GM18498 (cell line): ENCODE measurements at regions not wholly inside any gene's neighbourhood (a gene's known extent, or its start where the extent isn't known, plus 50 kb on each side); places are given as distances from the start of the nearest gene placed in this dataset.
A peak's percentile ranks its signal among the peaks of the same experiment; 100 is the strongest.

ENCODE experiments used
- ATAC-seq: cut with Tn5 transposase; IDR thresholded peaks from one replicate; pipeline ENCODE4 v1.9.1; 2021; ENCODE audit warnings: mild to moderate bottlenecking, moderate library complexity; ENCODE audit not compliant: unreplicated experiment

GRCh38 chr9:71590362-71590761 lies 178.0 kb downstream of the CEMIP2 start:
- no peak for ATAC-seq

GRCh38 chr9:71589612-71590011 lies 178.7 kb downstream of the CEMIP2 start:
- no peak for ATAC-seq

DNA sequence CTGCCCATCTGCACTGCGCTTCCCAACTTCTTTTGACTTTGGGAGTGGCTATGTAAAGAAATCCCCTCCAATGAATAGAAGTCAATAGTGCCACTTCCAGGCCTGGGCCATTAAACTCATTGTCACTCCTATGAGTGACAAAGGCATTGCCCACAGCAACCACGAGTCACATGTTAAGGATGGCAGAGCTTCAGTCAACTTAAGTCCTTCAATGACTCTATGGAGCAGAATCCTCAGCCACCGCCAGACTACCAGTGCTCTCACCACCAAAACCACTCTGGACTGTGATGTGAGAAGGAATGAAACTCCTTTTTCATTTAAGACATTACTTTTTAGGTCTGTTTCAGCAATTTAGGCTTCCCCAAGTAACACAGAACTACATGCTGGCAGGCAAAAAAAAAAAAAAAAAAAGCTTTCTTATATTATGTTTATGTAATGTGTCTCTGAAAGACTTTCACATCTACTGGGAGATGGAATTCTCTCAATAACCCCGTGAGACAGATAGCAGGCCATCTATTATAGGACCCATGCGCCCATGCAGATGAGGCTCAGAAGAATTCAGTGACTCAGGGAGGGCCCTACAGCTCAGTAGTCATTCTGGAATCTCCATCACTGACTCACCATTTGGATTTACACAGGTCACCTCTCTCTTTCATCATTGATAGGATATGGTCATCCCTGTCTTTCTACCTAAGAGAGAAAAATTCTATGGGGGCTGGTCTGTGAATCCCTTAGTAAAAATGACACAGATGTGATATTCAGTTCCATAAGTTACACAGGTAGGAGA lies 180.5 kb downstream of the CEMIP2 start:
- ATAC-seq = no peak

DNA sequence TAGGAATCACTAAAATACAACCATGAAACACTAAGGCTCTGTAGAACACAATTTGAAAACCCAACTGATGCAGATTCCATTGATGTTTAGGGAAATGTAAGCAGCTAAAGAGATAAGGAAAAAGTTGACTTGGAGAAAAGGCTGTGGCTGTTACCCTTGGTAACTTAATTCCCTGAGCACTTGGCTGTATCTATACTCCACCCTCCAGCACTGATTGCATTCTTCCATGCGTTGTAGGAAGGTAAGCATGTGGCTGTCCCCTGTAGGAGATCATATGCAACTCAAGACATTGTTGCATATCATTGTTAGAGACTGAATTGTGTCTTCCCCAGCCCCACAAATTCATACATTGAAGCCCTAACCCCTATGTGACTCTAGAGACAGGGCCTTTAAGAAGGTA lies 184.5 kb downstream of the CEMIP2 start:
- ATAC-seq = no peak

GRCh38 chr9:71582347-71582746 lies 186.0 kb downstream of the CEMIP2 start:
- no peak for ATAC-seq

GRCh38 chr9:71581101-71581500 lies 187.2 kb downstream of the CEMIP2 start:
- ATAC-seq = no peak

GRCh38 chr9:71571186-71571585 lies 197.1 kb downstream of the CEMIP2 start:
- ATAC-seq = no peak

DNA sequence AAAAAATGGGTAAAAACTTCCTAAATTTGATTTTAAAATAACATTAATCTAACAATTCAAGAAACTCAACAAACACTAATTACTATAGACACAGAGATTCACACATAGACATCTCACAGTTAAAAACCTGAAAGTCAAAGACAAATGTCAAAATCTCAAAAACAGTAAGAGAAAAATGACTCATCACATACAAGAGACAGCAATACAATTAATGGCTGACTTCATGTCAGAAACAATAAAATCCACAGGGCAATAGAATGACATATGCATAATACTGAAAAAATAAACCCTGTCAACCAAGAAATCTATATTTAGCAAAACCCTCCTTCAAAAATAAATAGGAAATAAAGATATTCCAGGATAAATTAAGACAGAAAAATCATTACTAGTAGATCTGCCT lies 200.4 kb downstream of the CEMIP2 start:
- no peak for ATAC-seq

GRCh38 chr9:71562140-71562539 lies 206.2 kb downstream of the CEMIP2 start:
- ATAC-seq = no peak

GRCh38 chr9:71557310-71557709 lies 211.0 kb downstream of the CEMIP2 start:
- no peak for ATAC-seq

DNA sequence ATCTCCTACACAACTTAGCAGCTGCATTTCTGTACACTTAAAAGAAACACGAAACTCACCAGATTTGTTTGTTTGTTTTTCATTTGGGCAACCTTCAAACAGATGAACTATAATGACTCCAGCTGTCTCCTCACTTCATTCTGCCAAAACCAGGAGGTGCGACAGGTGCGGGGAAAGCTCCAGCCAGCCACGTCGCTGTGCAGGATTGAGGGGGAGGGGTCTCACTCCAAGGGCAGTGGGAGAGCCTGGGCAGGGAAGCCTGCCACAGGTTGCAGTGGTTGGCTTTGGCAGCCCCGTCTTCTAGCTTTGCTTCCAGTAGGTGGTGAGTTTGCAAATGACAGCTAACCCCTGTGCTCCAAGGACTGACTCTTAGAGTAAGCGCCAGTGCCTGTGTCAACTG lies 215.8 kb downstream of the CEMIP2 start:
- no peak for ATAC-seq

- peak; percentile 96 for ATAC-seq
Observed at GRCh38 chr9:71549023-71549422, 219.3 kb downstream of the CEMIP2 start.

- no peak for ATAC-seq
Observed at GRCh38 chr9:71544464-71544863, 223.8 kb downstream of the CEMIP2 start.

- ATAC-seq = no peak
Observed at GRCh38 chr9:71541436-71541835, 226.9 kb downstream of the CEMIP2 start.

DNA sequence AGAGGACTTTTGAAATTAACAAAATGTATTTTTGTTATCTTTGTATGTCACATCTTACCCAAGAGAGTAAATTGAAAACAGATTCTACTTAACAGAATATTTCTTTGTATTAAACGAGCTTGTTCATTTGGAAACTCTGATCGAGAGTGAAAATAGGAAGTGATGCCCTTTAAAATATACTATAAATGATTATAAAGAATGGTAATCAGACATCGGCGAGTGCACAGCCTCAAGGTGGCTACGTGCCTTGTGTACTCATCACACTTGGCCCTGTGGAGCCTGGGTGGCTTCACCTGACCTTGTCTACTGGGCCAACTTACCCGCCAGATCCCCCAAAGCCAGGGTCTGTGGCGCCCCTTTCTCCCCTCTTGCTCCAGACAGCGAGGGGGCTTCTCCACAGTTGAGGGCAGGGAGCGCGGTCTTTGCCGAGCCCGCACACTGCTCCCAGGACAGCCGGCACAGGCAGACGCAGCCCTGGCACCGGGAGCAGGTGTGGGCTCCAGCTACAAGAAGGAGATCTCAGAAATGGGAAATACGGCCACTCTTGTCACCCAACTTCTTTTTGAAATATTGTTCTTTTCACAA lies 243.2 kb downstream of the CEMIP2 start:
- ATAC-seq = no peak

DNA sequence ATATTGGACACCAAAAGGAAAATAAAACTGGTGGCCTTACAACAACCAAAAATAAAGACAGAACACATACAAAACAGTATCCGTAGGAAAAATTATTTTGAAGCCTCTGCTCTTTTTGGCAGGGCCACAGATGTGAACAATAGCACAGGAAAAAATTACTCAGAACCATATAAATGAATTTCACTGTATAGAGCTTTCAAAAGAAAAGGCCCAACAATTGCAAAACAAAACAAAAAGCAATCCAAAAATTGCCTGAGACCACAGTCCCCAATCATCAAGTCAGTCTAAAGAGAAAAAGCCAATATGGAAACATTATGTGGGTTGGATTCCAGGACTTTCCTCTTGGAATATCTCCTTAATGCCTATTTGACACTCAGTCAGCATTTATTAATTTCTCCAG lies 243.8 kb downstream of the CEMIP2 start:
- no peak for ATAC-seq

GRCh38 chr9:71521132-71521531 lies 247.2 kb downstream of the CEMIP2 start:
- ATAC-seq = no peak

- no peak for ATAC-seq
Observed at GRCh38 chr9:71519098-71519696, 249.1 kb downstream of the CEMIP2 start.

DNA sequence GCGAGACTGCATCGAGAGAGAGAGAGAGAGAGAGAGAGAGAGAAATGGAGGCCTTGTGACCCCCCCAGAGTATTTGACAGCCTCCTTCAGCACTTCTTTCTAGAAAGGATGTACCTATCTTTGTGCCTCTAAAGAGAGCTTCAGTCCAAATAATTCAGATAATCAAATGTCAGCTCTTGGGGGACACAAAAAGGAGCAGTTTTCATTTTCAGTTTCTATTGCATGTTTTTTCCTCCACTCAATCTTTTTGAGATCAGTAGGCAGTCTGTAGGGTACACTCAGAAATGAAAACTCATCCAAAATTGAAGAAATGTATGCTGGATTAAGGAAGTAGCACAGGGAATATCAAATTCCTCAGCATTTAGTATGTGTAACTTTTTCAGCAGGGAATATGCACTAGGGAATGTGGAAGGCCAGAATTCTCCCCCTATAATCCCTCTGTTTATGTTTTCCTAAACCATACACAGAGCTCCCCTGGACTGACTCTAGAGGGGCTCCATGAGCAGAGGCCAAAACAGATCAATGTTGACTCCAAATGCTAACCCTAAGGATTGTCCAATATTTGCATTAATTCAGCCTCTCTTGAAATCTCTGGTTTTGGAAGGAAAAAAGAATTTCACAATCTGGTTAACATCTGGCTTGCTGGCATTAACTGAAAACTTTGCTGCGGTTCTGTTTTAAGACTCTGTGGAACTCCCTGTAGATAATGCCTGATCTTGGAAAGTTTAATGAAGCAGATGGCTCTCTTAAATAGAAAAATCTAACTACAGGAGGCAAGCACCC lies 250.1 kb downstream of the CEMIP2 start:
- ATAC-seq = no peak

GRCh38 chr9:71515626-71516025 lies 252.7 kb downstream of the CEMIP2 start:
- ATAC-seq = no peak

DNA sequence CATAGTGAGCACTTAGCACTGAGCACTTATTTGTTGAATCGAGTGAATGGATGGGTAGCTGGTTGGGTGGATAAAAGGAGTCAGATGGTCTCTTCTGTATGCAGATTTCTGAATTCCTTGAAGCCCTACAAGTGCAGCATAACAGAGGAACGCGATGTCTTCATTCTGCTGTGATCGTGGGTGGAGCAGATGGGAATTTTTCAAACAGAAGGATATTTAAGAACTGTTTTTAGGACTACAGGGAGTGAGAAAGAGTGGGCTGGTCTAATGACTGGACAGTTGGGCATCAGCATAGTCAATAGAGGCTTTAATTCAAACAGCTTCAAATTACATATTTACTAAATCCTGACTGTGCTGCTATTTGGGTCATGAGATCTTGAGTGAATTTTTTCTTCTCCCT lies 253.2 kb downstream of the CEMIP2 start:
- no peak for ATAC-seq
